Suprapubic skin (tissue), 3 donors: ENCODE measurements at regions not wholly inside any gene's neighbourhood (a gene's known extent, or its start where the extent isn't known, plus 50 kb on each side); places are given as distances from the start of the nearest gene placed in this dataset.
"Not testable (repeated sequence)": the region's sequence is repeated elsewhere in the genome, so short reads cannot be mapped to it uniquely, and the experiment has no call there.

Experiments
- CTCF ChIP-seq, 2 donors: fragments of 200-600 bp in 1 of 2; fragments of 450-650 bp in 1 of 2; sonication (generic) in 1 of 2; IDR thresholded peaks; one replicate each; pipeline ENCODE4 v1.5.1; 2016 to 2019; ENCODE audit warnings: antibody characterized with exemption in 2 of 2, mild to moderate bottlenecking in 1 of 2, moderate library complexity in 1 of 2
- POLR2AphosphoS5 ChIP-seq, 3 donors: sonication (generic); formaldehyde crosslinking; IDR thresholded peaks; one replicate each; pipeline ENCODE4 v1.6.1; 2017; ENCODE audit warnings: antibody characterized with exemption in 3 of 3

GRCh38 chr9:30646639-30647038, 1737.8 kb upstream of the ACO1 start:
- TF ChIP-seq POLR2AphosphoS5, CTCF (IDR thresholded peaks at IDR 0.05): not testable (repeated sequence)
